Ecto neural progenitor cell (in vitro differentiated cells): ENCODE measurements at regions not wholly inside any gene's neighbourhood (a gene's known extent, or its start where the extent isn't known, plus 50 kb on each side); places are given as distances from the start of the nearest gene placed in this dataset.

Experiments
- DNase-seq: peaks from one replicate; pipeline ENCODE4 v3.0.0-alpha.2; 2018; ENCODE audit warnings: low spot score

DNA sequence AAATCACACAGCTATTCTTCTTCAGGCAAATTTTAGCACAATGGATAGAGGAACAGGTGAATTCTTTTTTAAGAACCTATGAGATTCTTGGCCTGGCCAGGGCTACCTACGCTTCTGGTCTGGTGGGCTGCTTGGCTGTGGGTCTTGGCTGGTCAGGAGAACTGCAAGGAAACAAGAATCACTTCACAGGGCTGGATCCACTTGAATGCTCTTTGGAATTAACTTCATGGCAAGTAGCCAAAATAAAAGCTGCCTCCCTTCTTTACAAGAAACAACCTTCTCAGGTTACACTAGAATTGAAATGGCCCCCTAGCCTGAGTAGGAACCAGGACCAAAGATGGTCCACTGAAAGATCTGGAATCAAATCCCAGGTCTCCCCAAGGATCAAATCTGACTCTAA lies 519.1 kb downstream of the IQCM start:
- no peak for DNase-seq

GRCh38 chr4:149296084-149296483 lies 519.6 kb downstream of the IQCM start:
- DNase-seq: no peak

DNA sequence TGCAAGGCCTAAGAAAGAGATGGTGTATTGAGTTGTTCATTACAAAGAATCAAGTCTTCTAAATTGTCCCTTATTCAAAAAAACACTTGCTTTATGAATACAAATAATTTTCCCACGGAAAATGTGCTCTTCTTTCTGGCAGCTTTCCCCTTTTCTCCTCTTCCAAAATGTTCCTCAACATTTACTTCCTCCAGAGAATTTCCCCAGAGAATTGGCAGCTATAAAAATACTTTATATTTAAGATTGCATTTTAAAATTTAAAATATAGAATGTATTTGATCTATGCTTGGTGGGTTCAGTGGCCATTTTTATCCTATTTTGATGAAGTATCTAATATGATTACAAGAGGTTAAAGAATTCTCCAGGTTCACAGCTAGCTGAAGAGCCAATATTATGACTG lies 521.0 kb downstream of the IQCM start:
- no peak for DNase-seq

DNA sequence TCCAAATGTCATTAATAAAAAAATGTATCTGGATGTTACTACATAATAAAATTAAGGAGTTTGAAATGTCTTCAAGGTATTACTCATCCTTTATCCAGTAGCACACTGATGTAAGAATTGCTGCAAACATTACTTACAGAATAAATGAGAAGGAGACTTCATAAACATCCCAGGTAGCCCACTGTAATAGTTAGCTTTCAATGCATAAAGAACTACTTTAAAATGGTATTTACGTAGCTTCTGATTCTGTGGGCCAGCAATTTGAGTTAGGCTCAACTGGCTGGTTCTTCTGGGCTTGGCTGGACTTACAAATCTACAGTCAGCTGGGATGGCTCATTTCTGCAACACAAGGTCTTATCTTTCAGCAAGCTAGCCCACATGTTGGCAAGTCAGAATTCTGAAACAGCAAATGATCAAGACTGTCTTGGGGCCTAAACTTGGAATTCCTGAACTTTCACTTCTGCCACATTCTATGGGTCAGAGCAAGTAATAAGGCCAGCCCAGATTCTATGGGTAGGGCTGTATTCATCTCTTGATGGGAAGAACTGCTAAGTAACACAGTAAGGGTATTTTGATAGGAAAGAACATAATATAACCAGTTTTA lies 522.5 kb downstream of the IQCM start:
- no peak for DNase-seq

DNA sequence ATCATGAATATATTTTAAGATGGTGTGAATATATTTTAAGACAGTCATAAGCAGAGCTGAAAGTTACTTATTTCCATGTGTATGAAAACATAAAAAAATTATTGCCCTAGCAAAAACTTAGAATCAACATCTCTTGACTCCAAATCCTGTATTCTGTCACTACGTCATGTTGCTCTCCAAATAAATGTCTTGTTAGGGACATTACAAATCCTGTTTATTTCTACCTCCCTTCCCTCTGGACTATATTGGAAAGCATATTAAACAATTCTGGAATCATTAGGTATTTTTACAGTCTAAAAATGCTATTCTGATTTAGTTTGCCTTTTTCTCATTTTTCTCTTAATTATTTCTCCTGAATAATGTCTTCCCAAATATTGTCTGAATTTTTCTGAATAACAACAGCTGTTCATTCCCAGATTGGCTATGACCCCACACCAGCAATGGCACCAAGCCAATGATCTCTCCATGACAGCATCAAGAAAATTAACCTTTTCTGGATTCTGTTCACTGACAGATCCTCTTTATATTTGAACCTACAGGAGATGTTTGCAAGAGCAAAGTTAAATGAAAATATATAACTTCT lies 523.1 kb downstream of the IQCM start:
- DNase-seq: no peak

DNA sequence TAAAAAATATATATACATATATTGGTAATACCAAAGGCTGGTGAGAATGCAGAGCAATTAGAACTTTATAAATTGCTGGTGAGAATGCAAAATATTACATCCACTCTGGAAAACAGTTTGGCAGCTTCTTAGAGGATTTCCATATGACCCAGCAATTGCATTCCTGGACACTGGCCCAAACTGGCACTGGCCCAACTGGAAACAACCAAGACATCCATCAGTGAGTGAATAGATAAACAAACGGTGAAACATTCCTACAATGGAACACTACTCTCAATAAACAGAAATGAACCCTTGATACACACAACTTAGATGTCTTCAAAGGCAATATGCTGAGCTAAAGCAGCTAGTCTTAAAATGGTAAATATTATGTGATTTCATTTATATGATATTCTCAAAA lies 524.2 kb downstream of the IQCM start:
- DNase-seq: no peak

- no peak for DNase-seq
Observed at GRCh38 chr4:149280806-149281205, 534.8 kb downstream of the IQCM start.

- no peak for DNase-seq
Observed at GRCh38 chr4:149279776-149280175, 535.9 kb downstream of the IQCM start.

DNA sequence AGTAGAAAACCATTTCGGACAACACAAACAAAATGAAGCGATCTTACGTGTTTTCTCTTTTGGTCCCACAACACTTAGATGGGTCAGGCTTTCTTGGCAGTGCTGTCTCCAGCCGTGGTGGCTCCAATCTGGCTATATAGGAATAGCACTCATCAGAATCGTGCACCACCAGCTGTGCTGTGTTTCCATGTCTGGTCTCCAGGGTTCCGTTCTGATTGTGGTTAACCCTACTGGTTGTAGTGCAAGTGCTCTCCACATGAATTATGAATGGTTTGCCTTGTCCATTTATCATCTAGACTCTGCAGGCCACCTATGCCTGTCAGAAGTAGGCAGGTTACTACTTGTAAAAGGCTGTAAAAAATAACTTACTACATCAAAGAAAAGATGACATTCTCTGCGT lies 536.3 kb downstream of the IQCM start:
- no peak for DNase-seq

DNA sequence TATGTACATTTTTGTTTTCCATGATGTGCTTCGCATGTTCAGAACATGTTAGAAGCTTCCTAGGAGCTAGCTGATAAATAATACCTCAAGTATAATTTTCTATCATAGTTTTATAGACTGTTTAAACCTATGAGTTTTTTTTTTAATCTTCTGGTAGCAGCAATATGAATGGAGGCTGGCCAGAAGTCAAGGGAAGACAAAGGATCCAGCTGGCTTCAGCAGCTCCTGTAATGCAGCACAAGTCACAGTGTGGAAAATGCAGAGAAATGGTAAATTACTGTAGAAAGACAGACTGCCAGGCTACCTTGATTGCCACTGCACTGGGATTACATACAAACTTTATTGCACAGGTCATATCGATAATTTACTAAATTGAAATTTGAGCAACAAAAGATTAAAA lies 537.9 kb downstream of the IQCM start:
- DNase-seq: no peak

DNA sequence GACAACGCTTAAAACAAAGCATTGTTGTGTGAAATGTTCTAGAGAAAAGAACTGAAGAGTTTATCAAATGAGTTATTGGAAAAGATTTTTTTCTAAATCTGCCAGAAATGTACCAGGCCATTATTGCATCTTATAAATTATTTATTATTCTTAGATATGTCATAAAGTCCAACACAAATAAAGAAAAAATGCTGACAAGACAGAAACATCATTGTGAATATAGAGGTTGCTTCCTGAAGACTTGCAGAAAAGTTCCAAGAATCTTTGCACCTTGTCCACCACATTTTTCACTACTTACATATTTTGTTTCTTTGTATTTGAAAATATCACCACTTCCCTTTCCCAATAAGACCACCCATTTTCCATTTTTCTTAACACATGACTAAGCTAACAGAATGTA lies 545.8 kb downstream of the IQCM start:
- no peak for DNase-seq

GRCh38 chr4:149266301-149266700 lies 549.3 kb downstream of the IQCM start:
- no peak for DNase-seq

- DNase-seq: no peak
Observed at GRCh38 chr4:149265645-149266044, 550.0 kb downstream of the IQCM start.

DNA sequence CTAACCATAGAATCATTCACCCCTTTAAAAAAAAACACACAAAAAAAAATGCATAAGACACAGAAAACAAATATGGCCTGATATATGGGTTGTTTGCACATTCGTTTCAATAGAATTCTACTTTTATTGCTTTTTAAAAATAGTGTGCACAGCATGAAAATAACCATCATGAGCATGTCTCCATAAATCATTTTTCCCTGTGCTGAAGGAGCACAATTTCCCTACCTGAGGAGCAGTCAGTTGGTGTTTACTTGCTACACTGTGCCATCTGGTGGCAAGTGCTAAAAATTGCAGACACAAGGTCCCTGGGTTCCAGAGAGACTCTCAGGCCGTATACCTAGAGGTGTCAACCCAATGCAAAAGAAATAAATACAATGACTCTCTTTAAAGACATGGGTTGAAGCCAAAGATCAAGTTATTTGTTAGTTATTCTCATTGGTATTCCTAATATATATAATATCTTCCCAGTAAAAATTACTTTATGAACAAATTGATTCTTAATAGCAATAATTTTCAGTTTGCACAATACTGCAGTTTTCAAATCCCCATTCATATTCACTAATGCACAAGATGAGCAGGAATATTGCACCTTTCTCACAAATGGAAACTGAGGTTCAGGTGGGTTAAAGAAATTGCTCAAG lies 551.4 kb downstream of the IQCM start:
- peak; percentile 46 for DNase-seq

GRCh38 chr4:149248191-149248764 lies 567.4 kb downstream of the IQCM start:
- no peak for DNase-seq

DNA sequence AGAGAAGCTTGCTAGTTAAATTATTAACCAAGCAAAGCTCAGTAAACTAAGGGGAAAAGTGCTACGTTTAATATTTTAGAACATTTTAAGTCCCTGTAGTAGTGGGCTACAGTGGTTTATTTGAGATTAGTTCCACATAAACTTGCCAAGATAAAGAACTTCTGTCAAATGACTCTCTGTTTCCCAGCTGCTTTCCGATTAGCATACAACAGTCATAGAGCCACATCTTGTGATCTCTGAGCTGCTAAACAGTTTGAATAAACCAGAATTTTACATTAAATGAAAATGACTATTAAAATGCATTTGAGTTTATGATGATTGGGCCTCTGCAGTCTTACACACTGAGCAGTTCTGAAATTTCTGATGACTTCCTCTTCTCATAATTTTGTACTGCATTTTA lies 568.5 kb downstream of the IQCM start:
- no peak for DNase-seq

- DNase-seq: no peak
Observed at GRCh38 chr4:149245333-149245732, 570.3 kb downstream of the IQCM start.

DNA sequence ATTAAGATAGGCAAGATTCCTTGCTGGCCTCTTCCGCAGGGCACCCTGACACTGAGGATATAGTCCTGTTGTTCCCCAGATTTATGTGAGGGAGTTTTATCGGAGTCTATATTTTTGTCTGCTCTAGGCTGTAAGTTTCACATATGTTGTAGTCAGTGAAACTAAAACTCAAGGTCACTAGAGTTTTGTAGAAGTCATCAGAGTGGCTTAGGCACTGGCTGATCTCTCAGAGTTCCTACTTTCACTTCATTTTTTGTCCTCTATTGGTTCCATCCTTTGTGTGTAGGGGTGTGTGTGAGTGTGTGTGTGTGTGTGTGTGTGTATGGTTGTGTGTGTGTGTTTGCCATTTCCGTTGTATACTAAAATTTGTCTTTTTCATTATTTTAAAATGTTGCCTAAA lies 577.5 kb downstream of the IQCM start:
- no peak for DNase-seq

GRCh38 chr4:149234798-149235197 lies 580.8 kb downstream of the IQCM start:
- no peak for DNase-seq

GRCh38 chr4:149223659-149224058 lies 592.0 kb downstream of the IQCM start:
- DNase-seq: no peak

GRCh38 chr4:149218672-149219071 lies 597.0 kb downstream of the IQCM start:
- DNase-seq: no peak

DNA sequence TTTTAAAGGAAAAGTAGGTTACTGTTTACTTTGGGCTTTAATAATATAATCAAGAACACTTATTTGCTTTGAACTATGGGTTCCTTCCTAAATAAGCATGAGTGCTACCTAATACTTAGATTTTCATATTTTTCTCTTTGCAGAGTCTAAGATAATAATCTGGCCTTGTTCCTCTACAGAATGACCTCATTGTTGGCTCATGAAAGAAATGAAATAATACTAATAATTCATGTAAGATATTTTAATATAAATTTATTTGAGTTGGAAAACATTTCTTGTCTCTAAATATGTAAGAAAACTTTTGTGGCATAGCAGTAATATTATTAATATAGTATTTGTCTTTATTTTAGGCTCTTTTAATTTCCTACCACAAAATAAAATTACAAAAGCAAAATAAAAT lies 601.3 kb downstream of the IQCM start:
- no peak for DNase-seq

DNA sequence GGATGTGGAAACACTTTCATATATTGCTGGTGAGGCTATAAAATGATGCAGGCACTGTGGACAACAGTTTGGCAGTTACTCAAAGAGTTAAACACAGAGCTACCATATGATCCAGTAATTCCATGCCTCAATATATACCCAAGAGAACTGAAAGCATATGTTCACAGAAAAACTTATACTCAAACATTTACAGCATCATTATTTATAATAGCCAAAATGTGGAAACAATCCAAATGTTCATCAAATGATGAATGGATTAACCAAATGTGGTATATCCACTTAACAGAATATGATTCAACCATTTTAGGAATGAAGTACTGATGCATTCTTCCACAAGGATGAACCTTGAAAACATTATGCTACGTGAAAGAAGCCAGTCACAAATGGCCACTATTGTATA lies 603.8 kb downstream of the IQCM start:
- no peak for DNase-seq
